Stimulated activated effector memory CD8-positive, alpha-beta T cell treated with anti-CD3 and anti-CD28 coated beads, Interleukin-12 subunit alpha, Interleukin-12 subunit beta, amount 100 ng/mL, for 72 hours (primary cell): ENCODE measurements at regions not wholly inside any gene's neighbourhood (a gene's known extent, or its start where the extent isn't known, plus 50 kb on each side); places are given as distances from the start of the nearest gene placed in this dataset.

ENCODE experiments used
- ATAC-seq: fragments of 150-1000 bp; cut with Tn5 transposase; 2 replicates; pipeline ENCODE4 v1.10.0; 2021
- DNase-seq, 2 donors: peaks; one replicate each; pipeline ENCODE4 v3.0.0; 2021 to 2022; ENCODE audit warnings: low spot score in 2 of 2
- H3K27ac Mint-ChIP-seq: one replicate; pipeline ENCODE4 v1.8.0; 2022; ENCODE audit warnings: mild to moderate bottlenecking, mixed read lengths
- H3K36me3 Mint-ChIP-seq: one replicate; pipeline ENCODE4 v1.8.0; 2022; ENCODE audit warnings: mild to moderate bottlenecking, mixed read lengths
- H3K4me1 Mint-ChIP-seq: one replicate; pipeline ENCODE4 v1.8.0; 2022; ENCODE audit warnings: mixed read lengths
- H3K4me3 Mint-ChIP-seq: one replicate; pipeline ENCODE4 v1.8.0; 2022; ENCODE audit warnings: mild to moderate bottlenecking, mixed read lengths
- H3K9me3 Mint-ChIP-seq: one replicate; pipeline ENCODE4 v1.8.0; 2022; ENCODE audit warnings: mixed read lengths

DNA sequence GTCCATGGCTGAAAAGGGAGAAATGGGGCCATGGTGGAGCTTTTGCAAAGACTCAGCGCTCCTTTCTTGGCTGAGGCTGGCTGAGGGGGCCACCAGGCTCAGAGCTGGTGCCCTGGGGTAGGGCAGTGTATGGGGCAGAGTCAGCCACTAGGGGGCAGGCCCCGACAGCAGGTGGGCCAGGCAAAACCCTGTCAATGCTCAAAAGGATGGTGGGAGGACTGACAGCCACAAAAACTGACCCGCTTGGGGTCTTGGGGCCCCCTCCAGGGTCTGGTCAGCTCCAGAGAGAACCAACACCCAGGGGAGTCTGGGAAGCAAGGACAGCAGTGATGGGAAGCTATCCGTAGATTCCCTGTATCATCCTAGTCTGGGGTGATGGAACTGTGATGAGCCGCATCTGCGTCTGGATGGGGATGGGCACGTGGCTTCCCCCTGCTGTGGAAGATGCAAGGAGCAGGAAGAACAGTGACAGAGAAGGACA lies 306.9 kb downstream of the DHX35 start:
- Mint-ChIP-seq H3K4me1 (no peaks in the 10 kb centered on the region), H3K36me3 (no peaks in the 10 kb centered on the region), H3K4me3 (no peak overlapping the region), H3K9me3 (no peaks in the 10 kb centered on the region), H3K27ac (no peak overlapping the region)
- ATAC-seq (peak; percentile 62), DNase-seq (peak; percentile 21 to 71)

DNA sequence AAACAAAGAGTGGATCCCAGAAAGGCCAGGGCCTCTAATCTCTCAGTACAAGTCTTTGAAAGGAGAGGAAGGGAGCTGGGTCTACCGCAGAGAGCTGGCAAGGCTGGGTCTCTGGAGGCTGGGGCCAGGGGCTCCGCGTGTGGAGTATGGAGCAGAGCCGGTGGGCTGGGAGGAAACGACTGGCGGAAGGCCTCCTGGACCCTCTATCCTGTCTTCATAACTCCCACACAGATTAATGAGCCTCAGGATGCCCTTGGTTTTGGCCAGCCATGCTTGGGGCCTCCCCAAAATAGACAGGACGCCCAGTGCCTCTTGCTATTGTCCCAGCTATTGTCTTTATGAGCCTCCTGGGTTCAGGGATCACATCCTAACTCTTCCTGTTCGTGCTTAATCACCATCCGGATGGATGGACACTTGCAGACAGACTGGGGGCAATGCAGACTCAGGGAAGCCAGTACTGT lies 306.4 kb downstream of the DHX35 start:
- Mint-ChIP-seq H3K27ac (no peak overlapping the region), H3K4me1 (no peaks in the 10 kb centered on the region), H3K36me3 (no peaks in the 10 kb centered on the region), H3K9me3 (no peaks in the 10 kb centered on the region), H3K4me3 (no peak overlapping the region)
- no peak for ATAC-seq
- no peak for DNase-seq

DNA sequence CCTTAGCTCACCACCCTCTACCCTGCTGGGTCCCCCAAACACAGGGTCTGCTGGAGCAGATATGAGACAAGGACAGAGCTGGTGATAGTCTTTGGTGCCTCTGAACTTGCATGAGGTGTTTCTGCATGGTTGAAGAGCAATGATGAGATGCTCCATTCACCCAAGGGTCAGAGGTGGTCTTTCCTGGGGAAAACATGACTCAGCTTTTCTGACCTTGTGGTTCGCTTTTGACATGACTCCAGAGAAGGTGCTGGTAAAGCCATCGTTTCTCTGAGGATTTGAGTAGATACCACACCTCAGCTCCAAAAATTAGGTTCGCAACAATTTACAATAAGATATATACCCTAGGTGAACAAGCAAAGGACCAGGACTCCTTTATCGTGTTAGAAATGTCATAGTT lies 304.8 kb downstream of the DHX35 start:
- Mint-ChIP-seq H3K4me1 (no peaks in the 10 kb centered on the region), H3K27ac (no peak overlapping the region), H3K4me3 (no peak overlapping the region), H3K9me3 (no peaks in the 10 kb centered on the region), H3K36me3 (no peaks in the 10 kb centered on the region)
- DNase-seq (no peak), ATAC-seq (no peak)

DNA sequence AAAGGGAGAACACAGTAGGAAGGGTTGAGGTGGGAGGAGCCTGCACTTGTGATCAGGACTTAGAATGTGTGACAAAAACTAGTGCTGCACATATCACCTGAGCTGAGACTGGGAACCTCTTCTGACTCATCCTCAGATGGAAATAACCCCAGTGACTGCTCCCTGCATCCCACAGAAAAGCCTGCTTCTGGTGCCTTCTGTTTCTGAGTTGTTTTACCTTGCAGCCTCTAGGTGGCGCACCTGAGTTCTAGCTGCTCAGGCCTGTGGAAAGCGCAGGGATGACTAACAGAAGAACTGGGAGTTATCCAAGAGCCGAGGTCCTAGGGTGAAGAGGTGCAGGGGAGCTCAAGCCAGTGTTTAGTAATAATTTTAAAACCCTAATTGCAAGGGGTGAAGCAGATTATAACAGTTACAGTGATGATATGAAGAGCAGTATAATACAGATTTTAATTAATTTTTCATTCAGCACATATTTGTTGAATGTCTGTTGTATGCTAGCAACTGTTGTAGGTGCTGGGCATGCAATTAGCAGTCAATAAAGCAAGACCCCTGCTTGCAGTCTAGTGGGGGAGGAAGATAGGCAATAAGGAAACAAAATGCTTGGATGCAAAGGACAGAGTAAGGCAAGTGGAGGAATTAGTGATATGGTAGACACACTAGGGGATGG lies 302.5 kb downstream of the DHX35 start:
- H3K27ac Mint-ChIP-seq = no peak overlapping the region
- H3K4me1 Mint-ChIP-seq = no peaks in the 10 kb centered on the region
- H3K4me3 Mint-ChIP-seq = no peak overlapping the region
- ATAC-seq (peak; percentile 56), DNase-seq (peak; percentile 20 to 55)
- no peaks in the 10 kb centered on the region for H3K9me3 Mint-ChIP-seq
- no peaks in the 10 kb centered on the region for H3K36me3 Mint-ChIP-seq

DNA sequence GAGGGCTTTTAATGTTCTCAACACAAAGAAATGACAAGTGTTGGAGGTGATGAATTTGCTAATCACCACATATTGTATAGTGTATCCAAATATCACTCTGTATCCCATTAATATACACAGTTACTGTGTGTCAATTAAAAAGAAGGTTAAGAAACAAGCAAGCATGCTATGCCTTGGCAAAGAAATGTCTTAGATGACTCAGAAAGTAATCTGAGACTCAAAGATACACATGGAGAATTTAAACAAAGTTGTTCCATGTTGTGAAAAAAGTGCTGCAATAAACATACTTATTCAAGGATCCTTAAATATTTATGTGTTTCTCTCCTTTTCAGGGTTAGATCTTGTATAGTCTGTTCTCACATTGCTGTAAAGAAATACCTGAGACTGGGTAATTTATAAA lies 300.9 kb downstream of the DHX35 start:
- no peak overlapping the region for H3K4me3 Mint-ChIP-seq
- H3K27ac Mint-ChIP-seq = no peak overlapping the region
- DNase-seq (no peak), ATAC-seq (no peak)
- no peaks in the 10 kb centered on the region for H3K9me3 Mint-ChIP-seq
- H3K36me3 Mint-ChIP-seq = no peaks in the 10 kb centered on the region
- no peaks in the 10 kb centered on the region for H3K4me1 Mint-ChIP-seq

DNA sequence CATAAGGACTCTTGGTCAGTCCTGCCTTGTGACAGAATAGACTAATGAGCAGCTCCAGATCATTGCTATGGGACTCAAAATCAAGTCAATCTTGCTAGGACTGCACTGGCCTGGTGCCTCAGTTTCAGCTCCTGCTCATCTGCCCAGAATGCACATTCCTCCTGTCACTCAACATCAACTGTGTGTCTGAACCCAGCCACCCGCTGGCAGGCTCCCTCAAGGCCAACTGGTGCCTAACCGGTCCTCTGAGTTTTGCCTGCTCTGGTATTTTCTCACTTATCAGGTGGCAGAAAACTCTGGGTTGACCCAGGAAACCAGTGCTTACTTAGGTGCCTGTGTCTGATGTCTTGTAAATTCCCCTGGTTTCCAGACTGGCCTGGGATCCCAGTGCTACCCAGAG lies 297.7 kb downstream of the DHX35 start:
- Mint-ChIP-seq H3K4me3 (no peak overlapping the region), H3K27ac (no peak overlapping the region), H3K9me3 (no peaks in the 10 kb centered on the region), H3K4me1 (no peaks in the 10 kb centered on the region), H3K36me3 (no peaks in the 10 kb centered on the region)
- DNase-seq (no peak), ATAC-seq (no peak)

DNA sequence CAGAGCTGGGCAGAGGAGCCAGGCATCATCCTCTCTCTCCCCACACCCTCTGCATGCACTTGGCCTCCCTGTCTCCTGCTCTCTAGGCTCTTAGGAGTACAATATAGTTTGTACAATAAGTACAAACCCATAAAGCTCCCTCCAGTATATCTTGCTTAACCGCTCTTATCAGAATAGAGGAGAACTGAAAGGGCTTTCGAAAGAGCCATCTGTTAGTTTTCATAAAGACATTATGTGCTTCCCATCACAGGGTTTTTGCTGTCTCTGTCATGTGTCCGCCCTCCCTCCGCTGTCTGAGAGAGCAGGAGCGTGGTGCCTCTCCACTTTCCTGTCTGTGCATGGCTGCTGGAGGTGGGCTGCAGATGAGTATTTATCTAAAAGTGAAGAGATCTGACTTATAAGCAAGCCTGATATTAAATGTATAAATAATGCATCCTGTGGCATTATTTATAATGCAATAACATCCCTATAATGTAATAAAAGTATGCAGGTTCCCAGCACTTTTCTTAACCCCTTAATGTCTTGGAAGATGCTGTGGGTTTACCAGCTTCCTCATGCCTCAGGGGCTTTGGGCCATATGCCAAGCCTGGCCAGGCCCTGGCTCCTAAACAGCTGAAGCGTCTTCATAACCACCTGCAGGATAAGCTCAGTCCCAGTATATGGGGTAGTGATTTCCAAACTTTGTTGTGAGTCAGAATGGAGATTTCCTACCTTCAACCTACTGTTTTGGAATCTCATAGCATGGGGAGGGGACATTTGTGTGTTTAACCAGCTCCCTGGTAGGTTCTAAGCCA lies 297.1 kb downstream of the DHX35 start:
- no peak for DNase-seq
- H3K36me3 Mint-ChIP-seq = no peaks in the 10 kb centered on the region
- H3K27ac Mint-ChIP-seq = no peak overlapping the region
- no peak for ATAC-seq
- no peaks in the 10 kb centered on the region for H3K9me3 Mint-ChIP-seq
- no peaks in the 10 kb centered on the region for H3K4me1 Mint-ChIP-seq
- H3K4me3 Mint-ChIP-seq = no peak overlapping the region

DNA sequence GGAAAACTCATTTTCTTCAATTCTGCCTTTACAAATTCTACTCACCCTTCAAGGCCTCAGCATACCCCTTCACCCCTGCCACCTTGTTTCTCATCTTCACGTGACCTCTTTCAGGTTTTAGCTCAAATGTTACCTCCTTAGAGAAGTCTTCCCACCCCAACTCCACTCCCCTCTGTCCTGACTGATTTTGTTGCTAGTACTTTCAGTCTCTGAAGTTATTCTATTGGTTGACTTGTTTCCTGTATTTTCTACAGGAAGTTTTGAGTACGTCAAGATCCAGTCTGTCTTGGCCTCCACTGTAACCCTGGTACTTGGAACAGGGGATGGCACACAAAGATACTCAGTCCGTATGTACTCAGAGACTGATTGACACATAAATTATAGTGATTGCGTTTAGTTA lies 296.1 kb downstream of the DHX35 start:
- Mint-ChIP-seq H3K4me1 (no peaks in the 10 kb centered on the region), H3K9me3 (no peaks in the 10 kb centered on the region), H3K27ac (no peak overlapping the region), H3K4me3 (no peak overlapping the region), H3K36me3 (no peaks in the 10 kb centered on the region)
- ATAC-seq (no peak), DNase-seq (no peak)

DNA sequence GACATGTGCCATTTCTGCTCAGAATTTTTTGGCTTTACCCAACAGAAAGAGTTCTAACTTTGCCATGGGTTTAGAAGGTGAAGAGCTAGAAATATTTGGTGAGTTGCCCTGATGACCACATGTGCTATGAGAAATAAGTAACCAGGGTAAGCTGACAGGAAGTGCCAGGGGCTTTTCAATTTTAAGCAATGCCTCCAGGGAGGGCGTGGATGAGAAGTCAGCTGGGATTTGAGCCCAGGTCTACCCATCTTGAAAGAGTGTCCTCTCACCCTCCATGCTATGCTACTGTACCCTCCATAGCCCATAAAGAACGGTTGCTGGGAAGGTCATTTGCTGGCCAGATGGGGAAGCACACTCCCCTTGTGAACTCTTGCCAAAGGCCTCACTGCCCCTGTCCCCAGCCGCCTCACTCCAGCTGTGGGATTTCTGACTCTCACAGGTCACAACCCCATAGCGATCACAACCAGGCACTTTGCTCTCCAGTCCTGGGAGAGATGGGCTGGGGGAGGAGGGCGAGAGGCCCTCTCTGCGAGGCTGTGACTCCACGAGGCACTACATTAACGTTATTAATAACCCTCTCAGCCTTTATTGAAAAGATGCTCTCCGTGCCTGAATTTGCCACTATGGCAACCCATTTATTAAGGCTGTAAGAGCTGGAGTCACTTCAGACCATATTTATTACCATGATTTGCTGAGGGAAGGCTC lies 291.1 kb downstream of the DHX35 start:
- no peaks in the 10 kb centered on the region for H3K9me3 Mint-ChIP-seq
- no peak overlapping the region for H3K27ac Mint-ChIP-seq
- no peaks in the 10 kb centered on the region for H3K36me3 Mint-ChIP-seq
- no peaks in the 10 kb centered on the region for H3K4me1 Mint-ChIP-seq
- H3K4me3 Mint-ChIP-seq = no peak overlapping the region
- ATAC-seq = no peak
- no peak for DNase-seq

DNA sequence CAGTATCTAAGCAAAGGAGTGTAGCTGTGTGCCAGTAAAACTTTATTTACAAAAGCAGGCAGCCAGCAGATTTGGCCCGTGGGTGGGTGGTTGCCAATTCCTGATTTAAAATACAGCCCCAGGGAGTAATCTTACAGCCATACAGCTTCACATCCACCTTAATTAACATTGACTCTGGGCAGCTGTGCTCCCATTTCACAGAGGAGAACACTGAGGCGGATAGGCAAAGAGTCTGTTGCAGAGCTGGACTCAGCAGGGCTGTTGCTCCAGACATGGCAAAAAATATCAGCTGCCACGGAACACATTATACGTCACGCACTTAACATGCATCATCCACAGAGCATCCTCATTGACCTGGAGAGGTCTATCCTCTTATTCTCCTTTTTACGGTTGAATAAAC lies 289.9 kb downstream of the DHX35 start:
- no peaks in the 10 kb centered on the region for H3K9me3 Mint-ChIP-seq

DNA sequence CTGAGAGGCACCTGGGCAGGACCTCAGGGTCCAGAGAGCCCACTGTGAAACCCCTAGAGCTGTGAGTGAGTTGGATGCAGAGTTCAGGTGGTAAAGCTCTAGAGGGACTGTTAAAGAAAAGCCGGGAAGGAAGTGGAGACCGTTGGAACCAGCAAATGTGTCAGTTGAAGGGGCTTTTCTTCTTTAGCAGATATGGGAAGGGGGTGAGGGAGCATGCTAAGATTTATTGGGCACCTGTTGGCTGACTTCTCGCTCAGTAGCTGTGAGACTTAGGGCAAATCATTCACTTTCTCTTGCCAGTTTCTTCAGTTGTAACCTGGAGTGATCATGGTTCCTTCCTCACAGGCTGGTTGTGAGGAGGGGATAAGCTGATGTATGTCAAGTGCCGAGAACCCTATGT lies 287.7 kb downstream of the DHX35 start:
- ATAC-seq (no peak), DNase-seq (no peak)
- no peaks in the 10 kb centered on the region for H3K9me3 Mint-ChIP-seq
- H3K4me3 Mint-ChIP-seq = no peak overlapping the region
- no peaks in the 10 kb centered on the region for H3K36me3 Mint-ChIP-seq
- H3K4me1 Mint-ChIP-seq = peaks cover 12% of the 10 kb centered on the region
- H3K27ac Mint-ChIP-seq = no peak overlapping the region

More for the DNA sequence above, 289.9 kb downstream of the DHX35 start:
- no peaks in the 10 kb centered on the region for H3K4me1 Mint-ChIP-seq
- no peak overlapping the region for H3K4me3 Mint-ChIP-seq
- H3K36me3 Mint-ChIP-seq = no peaks in the 10 kb centered on the region
- H3K27ac Mint-ChIP-seq = no peak overlapping the region
- DNase-seq (no peak), ATAC-seq (no peak)

DNA sequence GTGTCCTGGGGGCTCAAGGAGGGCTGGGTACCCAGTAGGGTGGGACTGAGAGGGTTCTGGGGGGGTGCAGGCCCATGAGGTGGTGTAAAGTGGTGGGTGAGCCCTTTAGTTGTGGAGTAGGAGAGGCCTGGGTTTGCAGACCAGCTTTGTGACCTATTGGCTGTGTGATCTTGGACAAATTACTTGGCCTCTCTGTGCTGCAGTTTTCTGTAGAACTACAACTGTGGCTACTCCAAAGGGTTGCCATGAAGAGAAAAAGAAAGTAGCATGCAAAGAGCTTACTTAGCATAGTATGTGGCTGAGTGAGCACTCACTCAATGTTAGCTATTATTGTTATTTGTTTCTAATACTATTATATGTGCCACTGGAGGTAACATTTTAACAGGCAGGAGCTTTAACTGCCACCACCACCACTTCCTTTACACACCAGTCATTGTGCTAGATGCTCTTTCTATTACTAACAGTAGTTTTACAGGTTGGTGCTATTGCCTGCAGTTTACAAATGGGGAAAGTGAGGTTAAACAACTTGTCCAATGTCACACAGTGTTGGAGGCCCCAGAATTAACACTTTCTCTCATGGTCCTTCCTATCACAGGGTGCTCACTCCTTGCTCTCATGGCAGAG lies 286.8 kb downstream of the DHX35 start:
- Mint-ChIP-seq H3K4me3 (no peak overlapping the region), H3K36me3 (no peaks in the 10 kb centered on the region), H3K9me3 (no peaks in the 10 kb centered on the region), H3K4me1 (peaks cover 15% of the 10 kb centered on the region), H3K27ac (no peak overlapping the region)
- no peak for ATAC-seq
- no peak for DNase-seq

DNA sequence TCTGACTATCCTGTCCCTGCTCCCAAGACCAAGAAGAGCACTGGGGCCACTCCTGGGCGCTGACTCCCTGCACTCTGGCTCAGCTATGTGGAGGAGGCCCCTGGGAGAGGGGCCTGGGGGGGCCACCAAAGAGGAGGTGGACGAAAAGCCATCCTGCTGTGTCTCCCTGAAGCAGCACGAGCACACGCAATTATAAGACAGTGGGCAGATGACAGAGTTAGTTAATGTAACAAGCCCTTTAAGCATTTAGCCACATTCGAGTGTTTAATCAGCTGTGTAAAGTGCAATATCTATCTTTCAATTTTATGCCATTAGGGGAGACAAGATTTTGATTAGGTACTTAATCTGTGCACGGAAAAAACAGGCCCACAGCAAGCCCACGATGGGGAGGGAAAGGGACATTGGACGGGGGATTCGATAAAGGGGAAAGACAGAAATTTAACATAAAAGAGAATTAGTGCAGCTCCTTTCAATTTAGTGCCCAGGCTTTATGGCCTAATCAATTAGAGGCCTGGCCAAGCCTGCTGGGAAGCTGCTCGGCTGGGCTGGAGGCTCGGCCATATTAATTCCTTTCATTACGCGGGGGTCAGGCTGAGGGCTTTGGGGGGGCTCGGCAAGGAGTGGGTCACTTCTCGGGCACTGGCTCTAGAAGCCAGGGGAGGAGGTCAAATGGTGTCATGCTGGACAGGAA lies 286.2 kb downstream of the DHX35 start:
- ATAC-seq = no peak
- Mint-ChIP-seq H3K36me3 (no peaks in the 10 kb centered on the region), H3K27ac (no peak overlapping the region), H3K4me3 (no peak overlapping the region), H3K9me3 (no peaks in the 10 kb centered on the region), H3K4me1 (peaks cover 15% of the 10 kb centered on the region)
- no peak for DNase-seq

DNA sequence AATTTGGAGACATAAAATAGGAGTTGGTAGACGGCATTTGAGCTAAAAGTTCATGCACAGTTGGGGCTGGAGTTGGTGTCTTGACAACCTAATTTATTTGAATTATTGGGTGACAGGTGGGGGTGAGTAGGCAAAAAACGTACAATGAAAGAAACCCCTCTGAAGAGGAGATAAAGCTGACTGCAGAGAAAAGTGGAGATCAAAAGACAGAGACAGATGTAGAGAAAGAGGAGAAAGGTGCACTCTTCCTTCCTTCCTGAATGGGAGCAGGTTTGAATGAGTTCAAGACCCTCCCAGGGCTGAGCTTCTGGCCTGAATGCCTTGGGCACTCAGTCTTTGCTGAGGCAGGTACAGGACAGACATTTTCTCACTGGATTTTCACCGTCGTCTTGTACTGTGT lies 284.3 kb downstream of the DHX35 start:
- ATAC-seq = no peak
- no peak overlapping the region for H3K27ac Mint-ChIP-seq
- H3K9me3 Mint-ChIP-seq = peaks cover 7% of the 10 kb centered on the region
- H3K4me3 Mint-ChIP-seq = no peak overlapping the region
- H3K36me3 Mint-ChIP-seq = no peaks in the 10 kb centered on the region
- peaks cover 15% of the 10 kb centered on the region for H3K4me1 Mint-ChIP-seq
- no peak for DNase-seq
